ENCODE measurements at regions not wholly inside any gene's neighbourhood (a gene's known extent, or its start where the extent isn't known, plus 50 kb on each side); places are given as distances from the start of the nearest gene placed in this dataset.
"Not testable (repeated sequence)": the region's sequence is repeated elsewhere in the genome, so short reads cannot be mapped to it uniquely, and the experiment has no call there.

GRCh38 chr7:150003304-150003810, 129.6 kb downstream of the ATP6V0E2 start:
- Mint-ChIP-seq H3K9me3 (peaks cover 1% of the 10 kb centered on the region), H3K27ac (no peak overlapping the region), H3K4me1 (ENCODE audit: low read depth) (no peaks in the 10 kb centered on the region), H3K4me3 (no peak overlapping the region), H3K27me3 (ENCODE audit: insufficient read depth) (no peaks in the 10 kb centered on the region), H3K36me3 (ENCODE audit: low read depth) (no peaks in the 10 kb centered on the region)
- no peak for TF ChIP-seq CTCF (IDR thresholded peaks at IDR 0.05)
- DNase-seq: no peak

GRCh38 chr7:150003973-150004372, 130.2 kb downstream of the ATP6V0E2 start:
- not testable (repeated sequence) for H3K27ac Mint-ChIP-seq; H3K9me3 Mint-ChIP-seq; H3K4me1 Mint-ChIP-seq (ENCODE audit: low read depth); DNase-seq; H3K4me3 Mint-ChIP-seq; H3K36me3 Mint-ChIP-seq (ENCODE audit: low read depth); H3K27me3 Mint-ChIP-seq (ENCODE audit: insufficient read depth)

GRCh38 chr7:150004843-150005242, 131.1 kb downstream of the ATP6V0E2 start:
- H3K27me3 Mint-ChIP-seq (ENCODE audit: insufficient read depth); H3K36me3 Mint-ChIP-seq (ENCODE audit: low read depth); DNase-seq; H3K27ac Mint-ChIP-seq; H3K9me3 Mint-ChIP-seq; H3K4me3 Mint-ChIP-seq; H3K4me1 Mint-ChIP-seq (ENCODE audit: low read depth): not testable (repeated sequence)

- not testable (repeated sequence) for H3K27ac Mint-ChIP-seq; H3K4me1 Mint-ChIP-seq (ENCODE audit: low read depth); H3K36me3 Mint-ChIP-seq (ENCODE audit: low read depth); H3K4me3 Mint-ChIP-seq; DNase-seq; H3K9me3 Mint-ChIP-seq; H3K27me3 Mint-ChIP-seq (ENCODE audit: insufficient read depth)
Measured at GRCh38 chr7:150009620-150010303, 136.0 kb downstream of the ATP6V0E2 start.

GRCh38 chr7:150016651-150017189, 143.0 kb downstream of the ATP6V0E2 start:
- H3K9me3 Mint-ChIP-seq; H3K27ac Mint-ChIP-seq; H3K4me1 Mint-ChIP-seq (ENCODE audit: low read depth); H3K36me3 Mint-ChIP-seq (ENCODE audit: low read depth); H3K4me3 Mint-ChIP-seq; H3K27me3 Mint-ChIP-seq (ENCODE audit: insufficient read depth); DNase-seq: not testable (repeated sequence)

- DNase-seq; H3K36me3 Mint-ChIP-seq (ENCODE audit: low read depth); H3K4me3 Mint-ChIP-seq; H3K27me3 Mint-ChIP-seq (ENCODE audit: insufficient read depth); H3K4me1 Mint-ChIP-seq (ENCODE audit: low read depth); H3K9me3 Mint-ChIP-seq; H3K27ac Mint-ChIP-seq: not testable (repeated sequence)
Measured at GRCh38 chr7:150020210-150020609, 146.4 kb downstream of the ATP6V0E2 start.

GRCh38 chr7:150024550-150025490, 151.1 kb downstream of the ATP6V0E2 start:
- H3K4me1 Mint-ChIP-seq (ENCODE audit: low read depth); H3K9me3 Mint-ChIP-seq; H3K27me3 Mint-ChIP-seq (ENCODE audit: insufficient read depth): not testable (repeated sequence)

GRCh38 chr7:150025802-150026201, 152.0 kb downstream of the ATP6V0E2 start:
- not testable (repeated sequence) for DNase-seq; H3K4me3 Mint-ChIP-seq; H3K27ac Mint-ChIP-seq; H3K36me3 Mint-ChIP-seq (ENCODE audit: low read depth); H3K27me3 Mint-ChIP-seq (ENCODE audit: insufficient read depth); H3K9me3 Mint-ChIP-seq; H3K4me1 Mint-ChIP-seq (ENCODE audit: low read depth)

More at GRCh38 chr7:150024550-150025490, 151.1 kb downstream of the ATP6V0E2 start:
- H3K4me3 Mint-ChIP-seq; H3K27ac Mint-ChIP-seq; DNase-seq; H3K36me3 Mint-ChIP-seq (ENCODE audit: low read depth): not testable (repeated sequence)

- H3K27ac Mint-ChIP-seq; H3K9me3 Mint-ChIP-seq; H3K36me3 Mint-ChIP-seq (ENCODE audit: low read depth); H3K4me3 Mint-ChIP-seq; H3K4me1 Mint-ChIP-seq (ENCODE audit: low read depth); H3K27me3 Mint-ChIP-seq (ENCODE audit: insufficient read depth); DNase-seq: not testable (repeated sequence)
Measured at GRCh38 chr7:150028344-150029012, 154.7 kb downstream of the ATP6V0E2 start.

GRCh38 chr7:150029013-150029389, 155.2 kb downstream of the ATP6V0E2 start:
- not testable (repeated sequence) for DNase-seq; H3K27ac Mint-ChIP-seq; H3K9me3 Mint-ChIP-seq; H3K4me1 Mint-ChIP-seq (ENCODE audit: low read depth); H3K4me3 Mint-ChIP-seq; H3K36me3 Mint-ChIP-seq (ENCODE audit: low read depth); H3K27me3 Mint-ChIP-seq (ENCODE audit: insufficient read depth)

- not testable (repeated sequence) for H3K27ac Mint-ChIP-seq; DNase-seq; H3K4me1 Mint-ChIP-seq (ENCODE audit: low read depth); H3K4me3 Mint-ChIP-seq; H3K36me3 Mint-ChIP-seq (ENCODE audit: low read depth); H3K27me3 Mint-ChIP-seq (ENCODE audit: insufficient read depth); H3K9me3 Mint-ChIP-seq
Measured at GRCh38 chr7:150031733-150032132, 158.0 kb downstream of the ATP6V0E2 start.

GRCh38 chr7:150033711-150034110, 159.9 kb downstream of the ATP6V0E2 start:
- H3K4me3 Mint-ChIP-seq; H3K27ac Mint-ChIP-seq; H3K9me3 Mint-ChIP-seq; DNase-seq; H3K4me1 Mint-ChIP-seq (ENCODE audit: low read depth); H3K36me3 Mint-ChIP-seq (ENCODE audit: low read depth); H3K27me3 Mint-ChIP-seq (ENCODE audit: insufficient read depth): not testable (repeated sequence)

Data from HFFc6 (cell line).